DND-41 (cell line): ENCODE measurements at regions not wholly inside any gene's neighbourhood (a gene's known extent, or its start where the extent isn't known, plus 50 kb on each side); places are given as distances from the start of the nearest gene placed in this dataset.

Source experiments
- CTCF ChIP-seq: IDR thresholded peaks from 2 replicates; pipeline ENCODE4 v1.5.1; 2012; ENCODE audit warnings: borderline replicate concordance, low read length, moderate library complexity, mild to moderate bottlenecking; ENCODE audit not compliant: poor library complexity, severe bottlenecking; ENCODE audit errors: extremely low read depth
- EZH2 ChIP-seq: IDR thresholded peaks from 3 replicates; pipeline ENCODE4 v1.6.1; 2012; ENCODE audit warnings: borderline replicate concordance, low read depth, mild to moderate bottlenecking, moderate library complexity, low read length, inconsistent platforms; ENCODE audit not compliant: severe bottlenecking

DNA sequence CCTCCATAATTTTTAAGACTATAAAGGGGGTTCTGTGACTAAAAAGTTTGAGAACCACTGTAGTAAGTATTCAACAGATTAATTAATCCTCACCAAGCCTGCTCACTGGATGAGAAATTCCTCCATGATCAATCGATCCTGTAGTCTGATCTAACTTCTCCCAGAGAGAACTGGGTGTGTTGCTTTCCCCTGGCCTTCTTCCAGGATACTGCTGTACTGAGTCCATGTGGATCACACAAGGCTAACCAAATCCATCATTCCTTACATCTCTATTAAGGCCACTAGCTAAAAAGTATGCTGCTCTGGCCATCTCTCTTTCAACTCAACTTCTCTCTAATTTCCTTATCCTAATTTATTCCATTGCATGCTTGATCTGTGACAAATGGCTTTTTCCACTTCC, 280.2 kb upstream of the PCSK5 start:
- TF ChIP-seq CTCF (no peak), EZH2 (no peak)
